OCI-LY1 (cell line): ENCODE measurements at regions not wholly inside any gene's neighbourhood (a gene's known extent, or its start where the extent isn't known, plus 50 kb on each side); places are given as distances from the start of the nearest gene placed in this dataset.

Experiments used
- H2AFZ ChIP-seq: fragments of 200-600 bp; sonication (generic), shearing (Covaris generic); 2 replicates; pipeline ENCODE4 v1.6.0; 2014; ENCODE audit warnings: antibody characterized with exemption, mild to moderate bottlenecking, low read length
- H3F3A ChIP-seq: fragments of 200-600 bp; sonication (generic), shearing (Covaris generic); 2 replicates; pipeline ENCODE4 v1.6.0; 2014; ENCODE audit warnings: mild to moderate bottlenecking, antibody characterized with exemption, low read length, moderate library complexity; ENCODE audit not compliant: insufficient read depth
- H3K27ac ChIP-seq: fragments of 200-600 bp; sonication (generic); 2 replicates; pipeline ENCODE4 v1.5.1; 2014; ENCODE audit warnings: low read length, mixed run types, mild to moderate bottlenecking, low read depth; ENCODE audit not compliant: poor library complexity, severe bottlenecking
- H3K27me3 ChIP-seq: fragments of 200-600 bp; sonication (generic); 2 replicates; pipeline ENCODE4 v1.6.0; 2014; ENCODE audit warnings: antibody characterized with exemption, mild to moderate bottlenecking, low read length, moderate library complexity; ENCODE audit not compliant: insufficient read depth
- H3K36me3 ChIP-seq: fragments of 200-600 bp; sonication (generic); 2 replicates; pipeline ENCODE4 v1.6.1; 2014; ENCODE audit warnings: mild to moderate bottlenecking, antibody characterized with exemption, low read length, moderate library complexity, mixed read lengths; ENCODE audit not compliant: insufficient read depth
- H3K4me1 ChIP-seq: fragments of 200-600 bp; sonication (generic); 2 replicates; pipeline ENCODE4 v1.5.1; 2014; ENCODE audit warnings: mild to moderate bottlenecking, low read length, moderate library complexity; ENCODE audit not compliant: insufficient read depth, severe bottlenecking
- H3K4me2 ChIP-seq: fragments of 200-600 bp; sonication (generic), shearing (Covaris generic); 2 replicates; pipeline ENCODE4 v1.6.1; 2014; ENCODE audit warnings: low read length
- H3K4me3 ChIP-seq: fragments of 200-600 bp; sonication (generic); 2 replicates; pipeline ENCODE4 v1.5.1; 2014; ENCODE audit warnings: low read length, low read depth, mild to moderate bottlenecking, mixed read lengths; ENCODE audit not compliant: poor library complexity, severe bottlenecking
- H3K79me2 ChIP-seq: fragments of 200-600 bp; shearing (Covaris generic); 2 replicates; pipeline ENCODE4 v1.6.1; 2016; ENCODE audit warnings: mixed run types, low read length, mixed read lengths; ENCODE audit not compliant: insufficient read depth
- H3K9ac ChIP-seq: fragments of 200-600 bp; sonication (generic), shearing (Covaris generic); 2 replicates; pipeline ENCODE4 v1.6.1; 2014; ENCODE audit warnings: mild to moderate bottlenecking, low read length, mixed read lengths
- H3K9me2 ChIP-seq: fragments of 200-600 bp; sonication (generic), shearing (Covaris generic); 2 replicates; pipeline ENCODE4 v1.6.1; 2014; ENCODE audit warnings: low read depth, mild to moderate bottlenecking, low read length, mixed read lengths
- H3K9me3 ChIP-seq: fragments of 200-600 bp; shearing (Covaris generic); 2 replicates; pipeline ENCODE4 v1.6.1; 2014; ENCODE audit warnings: low read length, mixed read lengths
- H4K20me1 ChIP-seq: fragments of 200-600 bp; sonication (generic), shearing (Covaris generic); 2 replicates; pipeline ENCODE4 v1.6.0; 2016; ENCODE audit warnings: mild to moderate bottlenecking, low read length; ENCODE audit not compliant: insufficient read depth
- CTCF ChIP-seq: fragments of 200-600 bp; sonication (generic), shearing (Covaris generic); IDR thresholded peaks from 2 replicates; pipeline ENCODE4 v1.5.1; 2017; ENCODE audit warnings: mild to moderate bottlenecking, antibody characterized with exemption, low read length, moderate library complexity, mixed read lengths
- EZH2 ChIP-seq: fragments of 200-600 bp; sonication (generic), shearing (Covaris generic); IDR thresholded peaks from 2 replicates; pipeline ENCODE4 v1.8.0; 2017; ENCODE audit warnings: borderline replicate concordance, mixed run types, mild to moderate bottlenecking, antibody characterized with exemption, low read length, moderate library complexity, mixed read lengths

GRCh38 chr1:245079021-245079609 lies 75.7 kb upstream of the KIF26B start:
- Histone ChIP-seq H3K9ac (no peak overlapping the region), H3K79me2 (no peaks in the 10 kb centered on the region), H2AFZ (no peak overlapping the region), H3K9me2 (no peaks in the 10 kb centered on the region), H3K4me1 (no peaks in the 10 kb centered on the region), H3K4me3 (no peak overlapping the region), H3K4me2 (no peak overlapping the region), H3K9me3 (no peaks in the 10 kb centered on the region), H3F3A (no peaks in the 10 kb centered on the region), H4K20me1 (no peaks in the 10 kb centered on the region), H3K27me3 (no peaks in the 10 kb centered on the region; the same call in 1 of the 2 replicates), H3K36me3 (no peaks in the 10 kb centered on the region), H3K27ac (no peak overlapping the region)
- TF ChIP-seq CTCF (peak; percentile 60), EZH2 (no peak)

DNA sequence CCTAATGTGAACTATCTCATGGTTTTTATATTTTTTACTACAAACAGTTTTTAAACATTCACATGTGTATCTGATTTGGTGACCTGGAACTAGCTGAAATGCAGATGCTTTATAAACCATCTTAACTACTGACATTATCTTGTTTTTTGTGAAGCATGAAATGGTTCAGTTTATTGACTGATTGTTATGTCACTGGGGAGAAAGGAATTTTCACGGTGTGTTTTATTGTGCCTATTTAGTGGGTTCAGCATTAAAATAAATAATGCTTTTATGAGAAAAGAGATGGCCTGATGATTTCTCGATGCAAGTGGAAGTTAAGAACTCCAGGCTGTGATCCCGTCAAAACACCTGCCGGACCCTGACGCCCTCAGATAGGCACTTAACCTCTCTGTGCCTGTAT lies 79.9 kb upstream of the KIF26B start:
- Histone ChIP-seq H2AFZ (no peak overlapping the region), H3K4me3 (no peak overlapping the region), H3K9me2 (no peaks in the 10 kb centered on the region), H3F3A (no peaks in the 10 kb centered on the region), H3K36me3 (no peaks in the 10 kb centered on the region), H3K4me1 (no peaks in the 10 kb centered on the region), H4K20me1 (no peaks in the 10 kb centered on the region), H3K9ac (no peak overlapping the region), H3K79me2 (no peaks in the 10 kb centered on the region), H3K27ac (no peak overlapping the region), H3K9me3 (no peaks in the 10 kb centered on the region), H3K4me2 (no peak overlapping the region), H3K27me3 (0 out of 2 replicates have a peak, but pooled peaks cover 4% of the 10 kb centered on the region)
- TF ChIP-seq CTCF: no peak
- TF ChIP-seq EZH2: no peak

GRCh38 chr1:245074232-245074747 lies 80.5 kb upstream of the KIF26B start:
- no peak for TF ChIP-seq EZH2
- TF ChIP-seq CTCF: no peak
- Histone ChIP-seq H2AFZ (no peak overlapping the region), H3K4me1 (no peaks in the 10 kb centered on the region), H3K27me3 (0 out of 2 replicates have a peak, but pooled peaks cover 4% of the 10 kb centered on the region), H4K20me1 (no peaks in the 10 kb centered on the region), H3K36me3 (no peaks in the 10 kb centered on the region), H3K79me2 (no peaks in the 10 kb centered on the region), H3K9ac (no peak overlapping the region), H3K4me2 (no peak overlapping the region), H3K9me3 (no peaks in the 10 kb centered on the region), H3K4me3 (no peak overlapping the region), H3K9me2 (no peaks in the 10 kb centered on the region), H3K27ac (no peak overlapping the region), H3F3A (no peaks in the 10 kb centered on the region)
